ENCODE measurements at regions not wholly inside any gene's neighbourhood (a gene's known extent, or its start where the extent isn't known, plus 50 kb on each side); places are given as distances from the start of the nearest gene placed in this dataset.
"Not testable (repeated sequence)": the region's sequence is repeated elsewhere in the genome, so short reads cannot be mapped to it uniquely, and the experiment has no call there.

DNA sequence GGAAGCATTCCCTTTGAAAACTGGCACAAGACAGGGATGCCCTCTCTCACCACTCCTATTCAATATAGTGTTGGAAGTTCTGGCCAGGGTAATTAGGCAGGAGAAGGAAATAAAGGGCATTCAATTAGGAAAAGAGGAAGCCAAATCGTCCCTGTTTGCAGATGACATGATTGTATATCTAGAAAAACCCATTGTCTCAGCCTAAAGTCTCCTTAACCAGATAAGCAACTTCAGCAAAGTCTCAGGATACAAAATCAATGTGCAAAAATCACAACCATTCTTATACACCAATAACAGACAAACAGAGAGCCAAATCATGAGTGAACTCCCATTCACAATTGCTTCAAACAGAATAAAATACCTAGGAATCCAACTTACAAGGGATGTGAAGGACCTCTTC lies 1521.3 kb upstream of the TPTE start:
- TF ChIP-seq SMC3 (IDR thresholded peaks at IDR 0.05; ENCODE audit: low read depth, low read length); TAF1 (IDR thresholded peaks at IDR 0.05; ENCODE audit: borderline replicate concordance, low read depth, low read length); YY1 (IDR thresholded peaks at IDR 0.05; ENCODE audit: low read depth); RCOR1 (IDR thresholded peaks at IDR 0.05; ENCODE audit: low read length); RAD21 (IDR thresholded peaks at IDR 0.05; ENCODE audit: low read length); RXRA (IDR thresholded peaks at IDR 0.05; ENCODE audit: borderline replicate concordance, low read depth); MEF2A (IDR thresholded peaks at IDR 0.05; ENCODE audit: borderline replicate concordance, low read depth): not testable (repeated sequence)
- TF ChIP-seq, protein P1, sequence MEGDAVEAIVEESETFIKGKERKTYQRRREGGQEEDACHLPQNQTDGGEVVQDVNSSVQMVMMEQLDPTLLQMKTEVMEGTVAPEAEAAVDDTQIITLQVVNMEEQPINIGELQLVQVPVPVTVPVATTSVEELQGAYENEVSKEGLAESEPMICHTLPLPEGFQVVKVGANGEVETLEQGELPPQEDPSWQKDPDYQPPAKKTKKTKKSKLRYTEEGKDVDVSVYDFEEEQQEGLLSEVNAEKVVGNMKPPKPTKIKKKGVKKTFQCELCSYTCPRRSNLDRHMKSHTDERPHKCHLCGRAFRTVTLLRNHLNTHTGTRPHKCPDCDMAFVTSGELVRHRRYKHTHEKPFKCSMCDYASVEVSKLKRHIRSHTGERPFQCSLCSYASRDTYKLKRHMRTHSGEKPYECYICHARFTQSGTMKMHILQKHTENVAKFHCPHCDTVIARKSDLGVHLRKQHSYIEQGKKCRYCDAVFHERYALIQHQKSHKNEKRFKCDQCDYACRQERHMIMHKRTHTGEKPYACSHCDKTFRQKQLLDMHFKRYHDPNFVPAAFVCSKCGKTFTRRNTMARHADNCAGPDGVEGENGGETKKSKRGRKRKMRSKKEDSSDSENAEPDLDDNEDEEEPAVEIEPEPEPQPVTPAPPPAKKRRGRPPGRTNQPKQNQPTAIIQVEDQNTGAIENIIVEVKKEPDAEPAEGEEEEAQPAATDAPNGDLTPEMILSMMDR (IDR thresholded peaks at IDR 0.05): not testable (repeated sequence)
- TF ChIP-seq, protein P2, sequence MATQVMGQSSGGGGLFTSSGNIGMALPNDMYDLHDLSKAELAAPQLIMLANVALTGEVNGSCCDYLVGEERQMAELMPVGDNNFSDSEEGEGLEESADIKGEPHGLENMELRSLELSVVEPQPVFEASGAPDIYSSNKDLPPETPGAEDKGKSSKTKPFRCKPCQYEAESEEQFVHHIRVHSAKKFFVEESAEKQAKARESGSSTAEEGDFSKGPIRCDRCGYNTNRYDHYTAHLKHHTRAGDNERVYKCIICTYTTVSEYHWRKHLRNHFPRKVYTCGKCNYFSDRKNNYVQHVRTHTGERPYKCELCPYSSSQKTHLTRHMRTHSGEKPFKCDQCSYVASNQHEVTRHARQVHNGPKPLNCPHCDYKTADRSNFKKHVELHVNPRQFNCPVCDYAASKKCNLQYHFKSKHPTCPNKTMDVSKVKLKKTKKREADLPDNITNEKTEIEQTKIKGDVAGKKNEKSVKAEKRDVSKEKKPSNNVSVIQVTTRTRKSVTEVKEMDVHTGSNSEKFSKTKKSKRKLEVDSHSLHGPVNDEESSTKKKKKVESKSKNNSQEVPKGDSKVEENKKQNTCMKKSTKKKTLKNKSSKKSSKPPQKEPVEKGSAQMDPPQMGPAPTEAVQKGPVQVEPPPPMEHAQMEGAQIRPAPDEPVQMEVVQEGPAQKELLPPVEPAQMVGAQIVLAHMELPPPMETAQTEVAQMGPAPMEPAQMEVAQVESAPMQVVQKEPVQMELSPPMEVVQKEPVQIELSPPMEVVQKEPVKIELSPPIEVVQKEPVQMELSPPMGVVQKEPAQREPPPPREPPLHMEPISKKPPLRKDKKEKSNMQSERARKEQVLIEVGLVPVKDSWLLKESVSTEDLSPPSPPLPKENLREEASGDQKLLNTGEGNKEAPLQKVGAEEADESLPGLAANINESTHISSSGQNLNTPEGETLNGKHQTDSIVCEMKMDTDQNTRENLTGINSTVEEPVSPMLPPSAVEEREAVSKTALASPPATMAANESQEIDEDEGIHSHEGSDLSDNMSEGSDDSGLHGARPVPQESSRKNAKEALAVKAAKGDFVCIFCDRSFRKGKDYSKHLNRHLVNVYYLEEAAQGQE (IDR thresholded peaks at IDR 0.05; ENCODE audit: low read depth, low read length): not testable (repeated sequence)

Data from SK-N-SH (cell line).